K562 (cell line): ENCODE measurements at regions not wholly inside any gene's neighbourhood (a gene's known extent, or its start where the extent isn't known, plus 50 kb on each side); places are given as distances from the start of the nearest gene placed in this dataset.

Experiments
- ATAC-seq: fragments of 200-7000 bp; cut with Tn5 transposase; 3 replicates; pipeline ENCODE4 v1.9.1; 2020; ENCODE audit warnings: moderate library complexity
- BruUV-seq: library from RNA; stranded (reverse); fragments of 400-500 nt; replicated peaks from 2 replicates; lab custom pipeline; 2021; lab: Mats Ljungman, UMichigan
- CTCF ChIA-PET: fragments of 300-600 bp; formaldehyde crosslinking; extraction: SDS; loops from one replicate; lab custom pipeline; 2021; ENCODE audit warnings: low intra/inter-chr PET ratio; lab: Yijun Ruan, JAX
- POLR2A ChIA-PET: fragments of 300-600, 350-650 bp; sonication (Branson Sonifier 250); formaldehyde crosslinking; extraction: SDS; loops from one replicate; lab custom pipeline; 2021; ENCODE audit warnings: antibody characterized with exemption, inconsistent platforms; lab: Yijun Ruan, JAX
- DNase-seq, 4 experiments: peaks; one replicate each; pipeline versions ENCODE4 v3.0.0 to v3.0.0-alpha.2; 2011 to 2018; ENCODE audit warnings: low spot score in 3 of 4, mixed read lengths in 3 of 4; ENCODE audit errors: extremely low read depth in 1 of 4
- FAIRE-seq: peaks from 2 replicates; lab custom pipeline; 2011; peaks lifted over from hg19 to GRCh38; lab: Jason Lieb, UNC
- H2AFZ ChIP-seq: 2 replicates; pipeline ENCODE4 v1.6.0; 2011; ENCODE audit warnings: low read depth, low read length, control low read depth, inconsistent platforms
- H3K27ac ChIP-seq: fragments of 200-600 bp; 3 replicates; pipeline ENCODE4 v1.8.0; 2011; ENCODE audit warnings: low read depth, mild to moderate bottlenecking, control low read depth, inconsistent platforms, low read length, moderate library complexity, mixed read lengths; ENCODE audit errors: extremely low read depth
- H3K27me3 ChIP-seq, 2 experiments: fragments of 300-600 bp in 1 of 2; 2 replicates in 1 of 2; 3 replicates in 1 of 2; pipeline versions ENCODE4 v1.6.0 to v1.8.0; 2011; ENCODE audit warnings: inconsistent platforms in 2 of 2, low read length in 2 of 2, mild to moderate bottlenecking in 1 of 2, mixed read lengths in 1 of 2, moderate library complexity in 1 of 2; ENCODE audit not compliant: control insufficient read depth in 2 of 2, insufficient read depth in 2 of 2
- H3K36me3 ChIP-seq: fragments of 300-600 bp; 3 replicates; pipeline ENCODE4 v1.8.0; 2011; ENCODE audit warnings: mild to moderate bottlenecking, low read length, inconsistent platforms; ENCODE audit not compliant: control insufficient read depth, insufficient read depth
- H3K4me1 ChIP-seq, 2 experiments: fragments of 200-600 bp in 1 of 2; replicated peaks in 1 of 2; 2 replicates in 1 of 2; 3 replicates in 1 of 2; pipeline versions ENCODE4 v1.5.1 to v1.8.0; 2011; ENCODE audit warnings: inconsistent platforms in 2 of 2, low read length in 2 of 2, mild to moderate bottlenecking in 1 of 2, mixed read lengths in 1 of 2, moderate library complexity in 1 of 2; ENCODE audit not compliant: control insufficient read depth in 2 of 2, insufficient read depth in 2 of 2
- H3K4me2 ChIP-seq: 2 replicates; pipeline ENCODE4 v1.6.1; 2011; ENCODE audit warnings: low read length, control low read depth, inconsistent platforms, mixed read lengths; ENCODE audit not compliant: insufficient read depth
- H3K4me3 ChIP-seq: fragments of 200-600 bp; sonication (generic), shearing (Covaris generic); 2 replicates; pipeline ENCODE4 v1.5.1; 2016; ENCODE audit warnings: control low read depth, inconsistent platforms
- H3K79me2 ChIP-seq: fragments of 200-600 bp; 3 replicates; pipeline ENCODE4 v1.8.0; 2011; ENCODE audit warnings: low read length, inconsistent platforms; ENCODE audit not compliant: control insufficient read depth, insufficient read depth
- H3K9ac ChIP-seq, 2 experiments: 2 replicates each; pipeline versions ENCODE4 v1.6.0 to v1.6.1; 2011; ENCODE audit warnings: low read depth in 2 of 2, low read length in 2 of 2, control low read depth in 1 of 2, inconsistent platforms in 1 of 2, mild to moderate bottlenecking in 1 of 2, mixed read lengths in 1 of 2; ENCODE audit not compliant: insufficient read depth in 1 of 2
- H3K9me1 ChIP-seq: one replicate; pipeline ENCODE4 v1.6.0; 2011; ENCODE audit warnings: inconsistent platforms, mild to moderate bottlenecking, low read length, moderate library complexity; ENCODE audit not compliant: control insufficient read depth, insufficient read depth
- H3K9me3 ChIP-seq: replicated peaks from 2 replicates; pipeline ENCODE4 v1.5.1; 2011; ENCODE audit warnings: low read depth, low read length, inconsistent platforms; ENCODE audit not compliant: control insufficient read depth, insufficient read depth
- H4K20me1 ChIP-seq: replicated peaks from 2 replicates; pipeline ENCODE4 v1.6.1; 2011; ENCODE audit warnings: low read length, inconsistent platforms, mixed read lengths; ENCODE audit not compliant: control insufficient read depth, insufficient read depth
- CREB1 ChIP-seq, 2 experiments: sonication (generic) in 1 of 2; formaldehyde crosslinking in 1 of 2; IDR thresholded peaks; 2 replicates each; pipeline versions ENCODE4 v1.6.1 to v1.8.0; 2012 to 2022; ENCODE audit warnings: inconsistent platforms in 1 of 2, mild to moderate bottlenecking in 1 of 2, missing genetic modification reagents in 1 of 2, moderate library complexity in 1 of 2
- ERF ChIP-seq: fragments of 450-650 bp; formaldehyde crosslinking; IDR thresholded peaks from 2 replicates; pipeline ENCODE4 v1.4.0; 2020; ENCODE audit warnings: mild to moderate bottlenecking, mixed read lengths
- GATAD2B ChIP-seq: fragments of 450-650 bp; IDR thresholded peaks from 2 replicates; pipeline ENCODE4 v1.6.1; 2017; ENCODE audit warnings: mild to moderate bottlenecking, borderline replicate concordance
- SAP30 ChIP-seq: fragments of 200-600 bp; sonication (generic); IDR thresholded peaks from 2 replicates; pipeline ENCODE4 v1.6.1; 2012; ENCODE audit warnings: borderline replicate concordance, low read depth, mild to moderate bottlenecking, moderate library complexity, low read length, control low read depth, inconsistent platforms; ENCODE audit not compliant: insufficient read depth, poor library complexity, severe bottlenecking
- TOE1 ChIP-seq, 2 experiments: fragments of 450-650 bp in 1 of 2; sonication (generic) in 1 of 2; formaldehyde crosslinking in 1 of 2; IDR thresholded peaks; 2 replicates each; pipeline versions ENCODE4 v1.7.1 to v1.8.0; 2016 to 2022; ENCODE audit warnings: borderline replicate concordance in 2 of 2, mild to moderate bottlenecking in 2 of 2, antibody characterized with exemption in 1 of 2, inconsistent platforms in 1 of 2, low read depth in 1 of 2, missing genetic modification reagents in 1 of 2, moderate library complexity in 1 of 2
- ZNF212 ChIP-seq: fragments of 450-650 bp; formaldehyde crosslinking; IDR thresholded peaks from 2 replicates; pipeline ENCODE4 v1.4.0; 2020; ENCODE audit warnings: mild to moderate bottlenecking
- WGBS: fragments of 100-300 bp; shearing (Covaris generic); methylation state at CpG from one replicate; pipeline ENCODE4 v1.1.6; 2016; ENCODE audit warnings: low coverage, mixed read lengths; ENCODE audit not compliant: insufficient coverage; ENCODE audit errors: missing lambda C conversion rate; 5-methylcytosine and 5-hydroxymethylcytosine counted together
- in situ Hi-C: fragments of 300-500 bp; cut with MboI; formaldehyde crosslinking; loops from 4 replicates; pipeline ENCODE4 v1.15.0; 2018; ENCODE audit warnings: inconsistent platforms, mixed read lengths
- intact Hi-C: fragments of 100-400 bp; cut with micrococcal nuclease; formaldehyde crosslinking; loops from 2 replicates; pipeline ENCODE4 v1.14.2; 2022
- TF ChIP-seq, protein P1 (sequence below): sonication (generic); formaldehyde crosslinking; IDR thresholded peaks from 2 replicates; pipeline ENCODE4 v1.8.0; 2022; ENCODE audit warnings: missing genetic modification reagents, mild to moderate bottlenecking, moderate library complexity, borderline replicate concordance

DNA sequence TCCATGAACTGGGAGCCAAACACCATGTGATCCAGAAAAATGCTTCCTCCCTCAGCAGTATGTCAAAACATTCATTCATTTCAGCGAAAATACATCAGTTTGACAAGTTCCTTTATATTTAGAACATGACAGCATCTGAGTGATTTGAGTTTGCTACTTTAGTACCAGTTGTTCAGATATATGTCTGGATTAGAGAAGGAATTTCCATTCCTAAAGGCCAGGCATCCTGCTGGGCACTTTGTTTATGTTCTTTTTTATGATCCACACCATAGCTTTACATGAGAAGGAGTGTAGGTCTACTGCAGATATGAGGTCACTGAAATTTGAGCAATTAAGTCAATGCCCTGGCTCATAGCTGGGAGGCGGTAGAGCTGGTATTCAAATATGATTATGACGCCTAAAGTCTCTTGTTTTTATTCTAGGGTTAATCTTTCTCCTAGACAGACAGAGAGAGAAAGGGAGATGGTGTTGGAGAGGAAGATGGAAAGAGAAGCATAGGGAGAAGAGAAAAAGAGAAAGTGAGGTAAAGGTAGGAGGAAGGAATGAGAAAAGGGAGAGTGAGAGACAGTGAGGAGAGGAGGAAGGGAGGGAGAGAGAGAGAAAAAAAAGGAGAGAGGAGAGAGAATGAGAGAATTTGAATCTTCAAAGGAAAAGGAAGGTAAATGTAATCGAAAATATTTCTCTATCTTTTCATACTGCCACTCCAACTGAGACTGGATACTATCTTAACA is 839.5 kb upstream of the FANCL start:
- no TSS peak for BruUV-seq
- no peak for ATAC-seq
- in situ Hi-C loops = no loop called here

More for the DNA sequence above, 839.5 kb upstream of the FANCL start:
- intact Hi-C loops = loop anchor here (10.0 kb wide), 1 partner anchor 64 kb away; no protein-coding TSS in a partner anchor
- POLR2A ChIA-PET = no interaction called here
- TF ChIP-seq ZNF212 (CRISPR knock-in tag) (no peak), TOE1 (IDR thresholded peaks at IDR 0.05; ENCODE audit: borderline replicate concordance) (no peak), TOE1 (CRISPR knock-in tag; IDR thresholded peaks at IDR 0.05; ENCODE audit: borderline replicate concordance, low read depth) (no peak), SAP30 (no peak), CREB1 (IDR thresholded peaks at IDR 0.05) (no peak), CREB1 (CRISPR knock-in tag; IDR thresholded peaks at IDR 0.05) (no peak), GATAD2B (no peak), ERF (CRISPR knock-in tag) (no peak)
- TF ChIP-seq, protein P1, sequence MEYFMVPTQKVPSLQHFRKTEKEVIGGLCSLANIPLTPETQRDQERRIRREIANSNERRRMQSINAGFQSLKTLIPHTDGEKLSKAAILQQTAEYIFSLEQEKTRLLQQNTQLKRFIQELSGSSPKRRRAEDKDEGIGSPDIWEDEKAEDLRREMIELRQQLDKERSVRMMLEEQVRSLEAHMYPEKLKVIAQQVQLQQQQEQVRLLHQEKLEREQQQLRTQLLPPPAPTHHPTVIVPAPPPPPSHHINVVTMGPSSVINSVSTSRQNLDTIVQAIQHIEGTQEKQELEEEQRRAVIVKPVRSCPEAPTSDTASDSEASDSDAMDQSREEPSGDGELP = no peak
- TF ChIP-seq, all 486 proteins: peak for 0
- H3K4me2 ChIP-seq = no peak overlapping the region
- no peaks in the 10 kb centered on the region for H3K79me2 ChIP-seq
- no peak overlapping the region for H3K9ac ChIP-seq
- H3K36me3 ChIP-seq = no peaks in the 10 kb centered on the region
- CTCF ChIA-PET = interaction anchor here (0.7 kb wide), 1 partner anchor 115 kb away, joined by 4 read pairs; no protein-coding TSS in a partner anchor
- H4K20me1 ChIP-seq = no peaks in the 10 kb centered on the region
- no peaks in the 10 kb centered on the region for H3K27me3 ChIP-seq
- no peak overlapping the region for H3K4me3 ChIP-seq
- no peaks in the 10 kb centered on the region for H3K9me3 ChIP-seq
- no peaks in the 10 kb centered on the region for H3K9me1 ChIP-seq
- no peak for FAIRE-seq
- H3K4me1 ChIP-seq = no peaks in the 10 kb centered on the region
- no peak overlapping the region for H2AFZ ChIP-seq
- H3K27ac ChIP-seq = no peak overlapping the region
- no peak for DNase-seq
- WGBS = 1% methylated on average over 4 of the region's 4 CpGs
